ENCODE measurements at regions not wholly inside any gene's neighbourhood (a gene's known extent, or its start where the extent isn't known, plus 50 kb on each side); places are given as distances from the start of the nearest gene placed in this dataset.
"Not testable (repeated sequence)": the region's sequence is repeated elsewhere in the genome, so short reads cannot be mapped to it uniquely, and the experiment has no call there.

DNA sequence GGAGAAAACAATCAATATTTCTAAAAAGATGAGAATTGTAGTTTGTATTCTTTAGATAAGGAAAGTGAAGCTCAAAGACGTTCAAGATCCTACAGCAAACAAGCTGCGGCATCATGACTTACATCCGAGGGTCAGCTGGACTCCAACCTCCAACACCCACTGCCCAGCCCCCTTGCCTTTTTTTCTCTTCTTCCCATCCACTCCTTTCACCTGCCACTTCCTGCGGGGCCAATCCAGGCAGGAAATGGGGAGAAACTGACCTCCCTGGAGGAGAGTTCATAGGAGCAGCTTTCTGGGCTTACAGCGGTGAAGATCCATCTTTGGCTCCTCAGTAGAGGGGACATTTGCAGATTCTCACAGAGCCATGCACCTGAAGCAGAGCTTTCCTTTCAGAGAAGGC is 361.5 kb downstream of the PTPRU start:
- no peak for DNase-seq (ENCODE audit: low read depth in 2 of 2)

DNA sequence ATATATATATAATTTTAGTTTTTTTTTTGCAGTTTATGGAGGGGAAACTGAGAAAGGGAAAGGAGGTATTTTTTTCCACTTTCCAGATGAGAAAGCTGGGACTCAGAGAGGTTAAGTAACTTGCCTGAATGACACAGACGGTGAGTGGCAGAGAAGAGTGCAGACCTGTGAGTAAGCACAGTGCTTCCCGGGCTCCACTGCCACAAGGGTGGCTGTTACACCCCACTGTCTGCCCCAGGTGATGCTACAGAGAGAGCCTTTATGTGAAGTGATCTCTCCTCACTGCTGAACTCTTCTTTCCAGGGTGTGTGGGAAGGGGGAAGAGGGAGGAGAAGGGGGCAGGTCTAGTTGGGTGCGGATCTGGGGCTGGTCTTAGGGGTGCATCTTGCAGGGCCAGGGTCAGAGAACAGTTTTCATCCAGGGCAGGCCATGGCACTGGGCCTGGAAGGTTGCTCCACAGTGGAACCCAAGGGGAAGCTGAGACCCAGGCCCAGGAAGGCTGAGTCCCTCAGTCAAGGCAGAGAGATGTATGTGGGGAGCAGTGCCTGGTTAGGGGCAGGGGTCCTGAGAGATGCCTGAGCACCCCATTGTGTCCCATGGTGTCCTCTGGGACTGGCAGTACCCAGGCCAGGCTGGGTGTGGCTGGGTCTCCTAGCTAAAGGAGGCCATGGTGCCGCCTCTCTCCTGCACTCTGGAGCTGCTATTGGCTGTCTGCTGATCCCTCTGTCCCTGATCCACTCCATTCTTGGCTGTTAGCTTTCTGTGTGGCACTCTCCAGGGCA is 357.5 kb downstream of the PTPRU start:
- DNase-seq (ENCODE audit: low read depth in 2 of 2), result no peak

DNA sequence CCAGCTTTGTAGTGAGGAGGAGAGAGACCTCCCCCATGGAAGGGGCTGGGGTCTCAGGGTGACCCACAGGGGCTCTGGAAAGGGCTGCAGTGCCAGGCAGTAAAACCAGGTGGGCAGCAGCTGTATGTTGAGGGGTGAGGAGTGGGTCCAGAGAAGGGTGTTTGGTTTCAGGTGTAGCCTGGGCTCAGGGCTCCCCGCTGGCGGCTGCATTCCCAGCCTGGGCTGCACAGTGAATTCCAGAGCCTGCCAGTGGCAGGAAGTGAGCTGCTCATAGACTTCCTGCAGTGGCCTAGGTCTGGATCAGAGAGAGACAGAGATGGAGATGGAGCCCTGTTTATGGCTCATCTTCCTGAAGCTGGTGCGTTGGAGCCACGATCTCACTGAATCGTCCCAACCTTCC is 356.4 kb downstream of the PTPRU start:
- DNase-seq (ENCODE audit: low read depth in 2 of 2), result no peak

DNA sequence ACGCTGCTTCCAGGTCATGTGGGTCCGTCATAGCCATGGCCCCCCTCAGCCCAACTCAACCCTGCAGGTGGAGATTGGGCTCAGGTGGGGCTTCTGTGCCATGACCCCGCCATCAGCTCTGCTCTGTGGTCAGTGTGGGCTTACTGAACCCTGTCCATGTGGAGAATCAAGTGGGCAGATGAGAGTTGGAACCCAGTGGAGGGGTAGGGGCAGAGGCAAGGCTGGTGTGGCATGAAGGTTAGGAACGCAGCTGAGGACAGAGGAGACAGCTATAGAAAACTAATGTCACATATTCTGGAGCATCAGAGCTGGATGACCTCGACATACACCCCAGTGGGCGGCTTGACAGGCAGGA is 355.9 kb downstream of the PTPRU start:
- DNase-seq (ENCODE audit: low read depth in 2 of 2), result no peak

DNA sequence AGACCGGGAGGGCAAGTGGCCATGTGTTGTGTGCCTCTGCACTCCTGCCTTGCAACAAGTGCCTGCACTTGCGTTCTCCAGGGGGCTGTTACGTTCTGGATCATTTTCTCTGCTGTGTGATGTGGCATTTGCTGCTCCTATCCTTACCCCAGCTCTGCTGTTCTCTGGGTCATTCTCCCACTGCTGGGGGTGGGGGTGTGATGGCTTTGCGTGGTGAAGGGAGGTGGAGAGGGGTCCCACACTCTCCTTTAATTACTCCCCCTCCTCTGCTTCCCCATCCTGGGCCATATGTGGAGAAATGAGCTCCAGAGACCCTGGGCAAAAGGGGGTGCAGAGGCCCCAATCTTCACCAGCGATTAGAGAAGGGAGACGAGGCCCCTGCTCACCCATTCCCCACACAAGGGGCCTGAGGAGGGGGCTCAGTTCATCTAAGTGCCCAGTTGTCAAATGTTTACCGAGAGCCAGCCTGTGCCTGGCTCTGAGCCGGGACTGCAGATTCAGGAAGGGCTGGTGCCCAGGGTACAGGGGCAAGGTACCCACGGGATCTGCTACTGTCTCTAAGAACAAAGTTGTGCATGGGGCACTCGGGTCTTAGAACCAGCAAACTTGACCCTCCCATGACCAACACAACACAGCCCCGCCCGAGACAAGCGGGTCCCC is 355.4 kb downstream of the PTPRU start:
- DNase-seq (ENCODE audit: low read depth in 2 of 2), result no peak

DNA sequence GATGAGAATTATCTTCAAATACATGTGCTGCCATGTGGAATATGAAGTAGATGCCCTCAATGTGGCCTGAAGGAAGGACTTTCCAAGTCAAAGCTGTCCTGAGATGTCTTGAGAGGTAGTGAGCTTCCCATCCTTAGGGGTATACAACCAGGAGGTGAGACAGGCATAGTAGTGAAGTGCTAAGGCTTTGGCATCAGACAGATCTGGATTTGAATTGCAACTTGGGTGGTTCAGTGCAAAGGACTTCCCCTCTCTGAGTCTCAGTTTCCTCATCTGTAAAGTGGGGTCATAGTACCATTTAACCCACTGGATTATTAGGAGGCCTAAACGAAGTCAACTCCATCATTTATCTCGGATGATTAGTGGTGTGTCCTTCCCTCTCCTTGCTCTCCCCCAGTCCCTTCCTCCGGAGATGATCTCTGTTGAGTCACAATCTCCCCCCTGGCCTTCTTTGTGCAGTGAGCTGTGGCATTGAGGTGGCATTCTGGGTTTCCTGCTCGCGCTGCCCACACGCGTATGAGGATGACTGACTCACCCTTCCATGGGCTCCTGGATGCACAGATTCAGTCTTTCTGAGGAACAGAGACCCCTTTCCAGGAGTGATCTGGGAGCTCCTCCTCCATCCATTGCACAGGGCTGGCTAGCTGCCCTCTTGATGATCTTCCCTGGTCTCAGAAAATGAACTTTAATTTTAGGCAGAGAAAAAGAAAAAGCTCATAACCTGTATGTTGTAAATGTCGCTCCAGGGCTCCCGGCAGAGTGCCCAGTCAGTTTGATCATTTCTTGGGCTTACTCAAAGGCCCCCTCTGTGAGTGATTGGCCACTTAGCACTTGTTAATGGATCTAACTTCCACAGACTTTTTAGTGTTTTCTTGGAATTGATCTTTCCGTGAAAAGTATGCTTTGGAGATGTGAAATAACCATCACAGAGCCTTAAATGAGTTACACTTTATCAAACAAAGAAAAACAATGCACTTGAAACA is 354.6 kb downstream of the PTPRU start:
- no peak for DNase-seq (ENCODE audit: low read depth in 2 of 2)

DNA sequence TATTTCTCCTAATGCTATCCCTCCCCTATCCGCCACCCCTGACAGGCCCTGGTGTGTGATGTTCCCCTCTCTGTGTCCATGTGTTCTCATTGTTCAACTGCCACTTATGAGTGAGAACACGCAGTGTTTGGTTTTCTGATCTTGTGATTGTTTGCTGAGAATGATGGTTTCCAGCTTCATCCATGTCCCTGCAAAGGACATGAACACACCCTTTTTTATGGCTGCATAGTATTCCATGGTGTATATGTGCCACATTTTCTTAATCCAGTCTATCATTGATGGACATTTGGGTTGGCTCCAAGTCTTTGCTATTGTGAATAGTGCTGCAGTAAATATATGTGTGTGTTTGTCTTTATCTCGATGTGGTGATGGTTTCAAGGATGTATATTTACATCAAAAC is 353.4 kb downstream of the PTPRU start:
- not testable (repeated sequence) for DNase-seq (ENCODE audit: low read depth in 2 of 2)

DNA sequence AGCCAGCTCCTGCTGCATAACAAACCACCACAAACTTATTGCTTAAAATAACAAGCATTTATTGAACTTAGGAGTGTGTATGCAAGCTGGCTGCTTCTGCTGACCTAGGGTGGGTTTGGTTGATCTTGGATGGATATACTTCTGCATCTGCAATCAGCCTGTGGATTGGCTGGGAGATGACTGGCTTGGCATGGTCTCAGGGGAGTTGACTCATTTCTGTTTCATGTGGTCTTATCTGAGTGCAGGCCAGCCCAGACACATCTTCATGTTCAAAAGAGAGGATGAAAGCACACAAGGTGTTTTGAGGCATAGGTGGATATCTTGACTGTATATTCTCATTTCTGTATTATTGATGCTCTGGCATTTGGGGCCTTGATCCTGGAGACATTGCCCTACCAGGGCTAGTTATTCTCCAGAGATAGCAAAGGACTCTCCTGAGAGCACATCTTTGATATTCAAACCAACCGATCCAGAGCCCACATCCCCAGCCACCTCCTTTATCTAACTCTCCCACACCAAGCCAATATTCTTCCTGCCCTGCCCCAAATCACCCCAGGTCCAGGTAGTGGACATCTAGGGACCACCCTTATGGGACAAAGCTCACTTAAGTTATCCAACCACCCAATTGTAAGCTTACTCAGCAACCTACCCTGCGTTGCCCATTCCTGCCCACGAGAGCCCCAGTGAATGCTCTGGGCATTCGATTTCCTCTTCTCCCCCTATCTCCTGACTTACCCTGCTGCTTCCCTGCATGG is 350.8 kb downstream of the PTPRU start:
- no peak for DNase-seq (ENCODE audit: low read depth in 2 of 2)

DNA sequence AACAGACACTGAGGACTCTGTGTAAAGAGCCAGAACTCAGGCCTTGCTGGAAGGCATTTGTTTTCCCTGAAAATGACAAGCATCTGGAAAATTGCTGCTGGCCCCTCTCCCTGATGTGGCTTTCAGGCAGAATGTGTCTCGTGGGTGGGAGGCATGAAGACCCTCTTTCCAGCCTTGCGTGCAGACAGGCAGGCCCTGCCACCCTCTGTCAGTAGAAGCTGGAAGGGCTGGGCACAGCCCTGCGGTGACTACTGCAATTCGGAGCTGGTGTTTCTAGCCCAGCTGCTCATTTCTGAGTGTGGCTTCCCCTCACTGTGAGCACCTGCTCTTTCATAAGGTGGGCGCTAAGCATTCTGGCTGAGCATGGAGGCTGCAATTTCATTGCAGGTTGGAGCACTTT is 349.9 kb downstream of the PTPRU start:
- DNase-seq (ENCODE audit: low read depth in 2 of 2), result no peak

DNA sequence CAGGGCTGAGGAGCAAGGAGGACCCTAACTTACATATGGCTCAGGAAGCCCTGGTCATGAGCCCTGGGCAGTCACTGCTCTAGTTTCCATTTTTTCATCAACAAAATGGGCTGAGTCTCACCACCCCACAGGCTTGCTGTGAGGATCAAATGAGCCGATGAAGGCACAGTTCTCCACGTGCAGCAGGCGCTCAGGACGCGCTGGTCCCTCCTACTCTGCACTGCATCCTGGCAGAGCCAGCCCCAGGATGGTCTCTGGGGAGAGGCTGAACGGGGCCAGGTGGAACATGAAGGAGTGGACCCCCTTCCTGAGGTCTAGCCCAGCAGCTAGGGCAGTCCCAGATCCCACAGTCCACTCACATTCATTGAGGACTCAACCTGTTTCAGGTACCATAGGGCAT is 349.3 kb downstream of the PTPRU start:
- no peak for DNase-seq (ENCODE audit: low read depth in 2 of 2)

DNA sequence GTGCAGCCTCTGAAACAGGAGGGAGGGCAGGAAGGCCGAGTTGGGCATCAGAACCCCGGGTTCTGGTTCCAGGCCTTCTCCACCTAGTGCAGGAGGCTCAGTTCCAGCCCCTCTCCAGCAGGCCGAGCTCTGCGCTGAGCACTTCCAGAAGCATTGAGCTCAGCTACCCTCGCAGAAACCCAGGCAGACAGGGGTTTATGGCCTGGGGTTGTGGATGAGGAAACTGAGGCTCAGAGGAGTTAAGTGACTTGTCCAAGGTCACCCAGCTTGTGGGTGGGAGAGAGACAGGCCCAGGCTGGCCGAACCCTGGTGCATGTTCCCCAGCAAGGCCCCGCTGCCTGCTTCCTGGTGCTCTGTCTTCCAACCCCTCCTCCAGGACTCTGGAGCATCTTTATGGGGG is 348.9 kb downstream of the PTPRU start:
- no peak for DNase-seq (ENCODE audit: low read depth in 2 of 2)

DNA sequence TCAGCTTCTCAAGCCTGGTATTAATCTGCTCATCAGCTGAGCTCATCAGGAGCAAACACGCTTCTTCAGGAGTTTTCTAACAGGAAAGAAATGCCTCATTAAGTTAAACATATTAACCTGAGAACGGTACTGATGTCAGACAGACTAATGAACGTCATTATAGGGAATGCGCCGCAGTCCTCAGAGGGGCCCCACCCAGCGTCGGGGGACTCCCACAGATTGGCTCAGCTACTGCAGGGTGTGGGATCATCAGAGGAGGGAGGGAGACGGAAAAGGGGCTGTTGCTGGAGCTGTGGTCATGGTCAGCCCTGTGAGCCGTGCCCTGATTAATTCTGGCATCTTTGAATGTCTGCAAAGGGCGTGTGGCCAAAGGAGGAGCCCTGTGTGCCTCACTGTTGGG is 348.5 kb downstream of the PTPRU start:
- DNase-seq (ENCODE audit: low read depth in 2 of 2), result no peak

DNA sequence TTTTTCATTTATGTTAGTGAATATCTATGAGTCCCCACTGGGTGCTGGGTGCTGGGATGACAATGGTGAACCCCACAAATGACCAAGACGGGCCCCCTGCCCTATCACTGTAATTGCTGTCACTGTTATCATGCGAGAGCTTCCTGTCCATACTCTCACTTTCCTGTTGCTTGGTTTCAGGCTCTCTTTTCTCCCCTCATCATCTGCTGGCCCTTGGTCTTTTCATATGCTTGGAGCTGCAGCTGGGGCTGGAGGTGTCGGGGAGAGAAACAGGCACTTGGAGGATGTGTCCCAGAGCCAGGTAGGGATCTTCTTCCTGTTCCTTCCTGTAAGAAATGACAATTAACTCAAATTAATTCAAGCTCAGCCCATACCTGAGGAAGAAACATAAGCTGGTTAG is 348.0 kb downstream of the PTPRU start:
- no peak for DNase-seq (ENCODE audit: low read depth in 2 of 2)

DNA sequence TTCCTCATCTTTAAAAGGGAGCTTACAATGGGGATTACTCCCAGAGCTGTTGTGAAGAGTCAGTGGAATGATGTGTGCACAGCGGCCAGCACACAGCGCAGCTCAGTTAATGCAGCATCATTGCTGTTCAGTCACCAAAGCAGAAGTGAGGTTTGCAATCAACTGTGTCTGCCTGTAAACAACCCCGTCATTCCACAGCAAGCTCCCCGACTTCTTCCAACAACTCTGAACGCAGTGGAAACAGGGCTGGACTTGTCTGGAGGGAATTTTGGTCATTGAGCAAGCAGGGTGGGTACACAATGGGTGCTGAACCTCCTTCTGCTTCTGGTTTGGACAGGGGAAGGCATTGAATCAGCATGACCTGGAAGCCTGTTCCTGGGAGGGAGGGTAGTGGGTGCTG is 347.4 kb downstream of the PTPRU start:
- no peak for DNase-seq (ENCODE audit: low read depth in 2 of 2)

DNA sequence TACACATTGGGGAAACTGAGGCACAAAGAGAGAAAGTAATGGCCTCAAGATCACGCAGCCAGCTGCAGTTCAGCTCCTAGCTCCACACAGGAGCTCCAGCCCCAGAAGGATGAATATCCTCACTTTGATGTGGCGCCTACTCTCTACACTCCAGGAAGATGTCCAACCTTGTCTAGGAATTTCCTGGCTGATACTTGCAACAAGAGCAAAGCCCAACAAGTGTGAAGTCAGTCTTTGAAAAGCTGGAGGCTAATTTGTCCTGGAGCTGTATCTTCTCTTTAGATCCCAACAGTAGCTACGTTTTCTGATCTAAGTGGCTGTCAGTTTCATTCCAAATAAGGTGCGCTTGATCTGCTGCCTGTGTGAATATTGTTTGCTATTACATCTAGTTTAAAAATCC is 344.9 kb downstream of the PTPRU start:
- DNase-seq (ENCODE audit: low read depth in 2 of 2), result no peak

DNA sequence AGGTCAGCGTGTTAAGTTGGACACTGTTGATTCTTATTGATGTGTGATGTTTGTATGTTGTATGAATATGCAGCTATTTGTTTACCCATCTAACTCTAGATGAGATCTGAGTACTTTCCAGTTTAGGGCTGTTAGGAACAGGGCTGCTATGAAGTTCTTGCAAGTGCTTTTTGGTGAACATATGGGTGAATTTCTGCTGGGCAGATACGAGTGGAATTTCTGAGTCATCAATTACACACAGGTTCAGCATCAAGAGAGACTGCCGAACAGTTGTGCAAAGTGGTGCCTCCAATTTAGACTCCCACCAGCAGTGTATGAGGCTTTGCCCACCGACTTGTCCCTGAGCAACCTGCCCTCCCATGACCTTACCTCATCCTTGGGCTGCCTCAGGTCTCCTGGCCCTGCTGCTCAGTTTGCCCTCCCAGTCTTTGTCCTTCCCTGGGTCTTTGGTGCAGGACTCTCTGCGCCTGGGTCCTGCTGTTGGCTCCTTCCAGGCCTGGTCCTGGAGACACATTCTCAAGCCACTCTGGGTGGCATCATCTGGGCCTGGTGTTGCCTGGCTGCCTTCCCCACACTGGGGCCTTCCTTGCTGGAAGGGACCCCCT is 343.6 kb downstream of the PTPRU start:
- DNase-seq (ENCODE audit: low read depth in 2 of 2), result no peak

DNA sequence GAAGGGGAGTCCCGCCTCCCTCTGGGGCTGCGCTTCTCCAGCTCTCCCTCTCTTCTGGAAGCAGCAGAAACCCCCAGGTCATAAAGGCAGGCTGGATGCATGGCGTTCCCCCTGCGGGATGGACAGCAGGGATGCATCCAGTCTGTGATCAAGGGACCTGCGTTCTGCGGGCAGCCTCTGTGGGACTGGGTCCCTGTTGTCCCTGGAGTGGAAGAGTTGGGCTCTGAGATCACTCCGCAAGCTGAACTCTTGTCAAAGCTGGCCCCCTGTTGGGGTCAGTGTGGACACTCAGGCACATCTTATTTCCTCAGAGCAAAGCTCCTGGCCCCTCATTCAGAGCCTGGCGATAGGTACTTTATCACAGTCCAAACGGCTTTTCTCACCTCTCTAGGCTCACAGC is 341.2 kb downstream of the PTPRU start:
- no peak for DNase-seq (ENCODE audit: low read depth in 2 of 2)

DNA sequence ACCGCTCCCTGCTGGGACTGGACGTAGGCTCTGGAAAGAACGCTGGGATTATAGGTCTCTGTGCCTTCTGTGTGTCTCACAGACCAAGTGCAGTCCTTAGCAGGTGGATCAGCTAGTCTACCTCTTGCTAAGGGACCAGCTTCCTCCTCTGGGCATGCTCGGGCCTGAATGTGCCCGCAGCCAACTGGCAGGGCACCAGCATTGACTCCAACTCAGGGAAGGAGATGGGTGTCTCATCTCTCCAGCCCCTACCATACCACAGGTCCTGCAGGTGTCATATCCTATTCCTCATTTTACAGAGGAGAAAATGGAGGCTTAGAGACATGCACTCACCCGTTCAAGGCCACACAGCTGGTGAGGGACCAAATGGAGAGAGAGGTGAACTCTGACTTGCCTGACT is 340.2 kb downstream of the PTPRU start:
- DNase-seq (ENCODE audit: low read depth in 2 of 2), result no peak

DNA sequence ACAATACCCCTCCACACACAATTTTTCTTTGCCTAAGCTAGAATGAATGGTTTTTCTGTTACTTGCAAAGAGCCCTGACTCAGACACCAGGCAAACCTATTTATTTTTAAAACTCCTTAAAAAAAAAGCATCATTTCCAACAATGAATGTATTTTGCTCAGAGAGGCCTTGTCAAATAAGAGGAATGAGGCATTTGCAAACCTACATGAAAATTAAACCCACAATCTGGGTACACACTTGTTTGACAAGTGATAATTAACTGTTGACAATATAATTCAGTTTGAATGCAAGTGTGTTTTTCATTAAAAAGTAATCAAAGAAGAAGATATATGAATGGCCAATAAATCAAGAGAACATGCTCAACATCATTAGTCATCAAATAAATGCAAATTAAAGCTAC is 339.5 kb downstream of the PTPRU start:
- DNase-seq (ENCODE audit: low read depth in 2 of 2), result no peak

DNA sequence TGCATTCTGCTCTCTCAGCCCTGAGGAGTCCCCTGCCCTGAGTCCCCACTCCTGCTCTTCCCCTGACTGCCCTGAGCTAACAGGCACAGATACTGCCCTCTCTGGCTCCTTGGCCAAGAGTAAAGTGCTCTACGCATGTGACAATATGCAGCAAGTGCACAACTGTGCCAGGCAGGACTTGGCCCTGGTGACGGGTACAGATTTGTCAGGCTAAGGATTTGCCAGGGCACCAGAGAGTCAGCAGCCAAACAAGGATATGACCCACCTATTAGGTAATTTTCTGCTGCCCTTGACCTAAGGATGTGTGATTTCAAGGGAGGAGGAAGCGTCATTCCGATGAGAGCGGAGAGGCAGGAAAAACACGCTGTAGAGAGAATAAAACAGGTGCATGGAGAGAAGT is 339.0 kb downstream of the PTPRU start:
- no peak for DNase-seq (ENCODE audit: low read depth in 2 of 2)

DNA sequence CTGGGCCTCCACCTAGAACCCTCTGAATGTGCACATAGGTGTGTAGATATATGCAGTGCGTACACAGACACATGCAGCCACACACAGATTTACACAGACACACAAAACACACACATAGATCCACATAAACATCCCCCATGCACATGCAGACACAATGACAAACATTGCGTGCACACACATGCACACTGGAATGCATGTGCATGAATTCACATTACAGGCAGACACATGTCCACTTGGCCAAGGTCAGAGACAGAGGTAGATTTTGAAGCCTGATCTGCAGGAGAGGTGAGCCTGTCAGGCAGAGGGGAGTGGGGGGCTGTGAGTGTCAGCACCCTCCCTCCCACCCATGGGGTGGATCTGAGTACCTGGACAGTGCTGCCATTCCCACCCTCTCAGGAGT is 338.5 kb downstream of the PTPRU start:
- DNase-seq (ENCODE audit: low read depth in 2 of 2), result no peak
